Fibroblast of the aortic adventitia (primary cell): ENCODE measurements at regions not wholly inside any gene's neighbourhood (a gene's known extent, or its start where the extent isn't known, plus 50 kb on each side); places are given as distances from the start of the nearest gene placed in this dataset.

ENCODE experiments used
- DNase-seq: peaks from one replicate; pipeline ENCODE4 v3.0.0-alpha.2; 2010; ENCODE audit warnings: low read depth
- H3K4me3 ChIP-seq: 2 replicates; pipeline ENCODE4 v1.5.1; 2011; ENCODE audit warnings: low read depth, mild to moderate bottlenecking, control low read depth, low read length, moderate library complexity
- TF ChIP-seq, protein P1 (sequence below): IDR thresholded peaks from 2 replicates; pipeline ENCODE4 v1.5.1; 2011; ENCODE audit warnings: mild to moderate bottlenecking, low read length, control low read depth, inconsistent platforms; ENCODE audit not compliant: insufficient read depth

DNA sequence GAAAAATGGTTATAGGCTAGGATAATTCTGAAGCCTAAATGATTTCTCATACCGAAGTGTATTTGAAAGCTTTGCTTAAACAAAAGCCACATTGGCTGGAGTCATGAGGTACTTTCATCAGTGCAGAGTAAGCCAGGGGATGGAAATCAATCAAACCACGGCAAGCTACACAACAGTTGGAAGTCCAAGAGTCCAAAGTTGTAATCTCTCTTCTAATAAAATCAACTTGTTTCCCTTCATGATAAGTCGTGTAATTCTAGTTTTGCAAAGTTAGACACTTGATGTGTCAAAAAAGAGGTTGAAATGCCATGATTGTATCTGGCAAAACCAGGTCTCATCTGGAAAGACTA lies 250.5 kb upstream of the VEPH1 start:
- H3K4me3 ChIP-seq, result no peak overlapping the region
- TF ChIP-seq, protein P1, sequence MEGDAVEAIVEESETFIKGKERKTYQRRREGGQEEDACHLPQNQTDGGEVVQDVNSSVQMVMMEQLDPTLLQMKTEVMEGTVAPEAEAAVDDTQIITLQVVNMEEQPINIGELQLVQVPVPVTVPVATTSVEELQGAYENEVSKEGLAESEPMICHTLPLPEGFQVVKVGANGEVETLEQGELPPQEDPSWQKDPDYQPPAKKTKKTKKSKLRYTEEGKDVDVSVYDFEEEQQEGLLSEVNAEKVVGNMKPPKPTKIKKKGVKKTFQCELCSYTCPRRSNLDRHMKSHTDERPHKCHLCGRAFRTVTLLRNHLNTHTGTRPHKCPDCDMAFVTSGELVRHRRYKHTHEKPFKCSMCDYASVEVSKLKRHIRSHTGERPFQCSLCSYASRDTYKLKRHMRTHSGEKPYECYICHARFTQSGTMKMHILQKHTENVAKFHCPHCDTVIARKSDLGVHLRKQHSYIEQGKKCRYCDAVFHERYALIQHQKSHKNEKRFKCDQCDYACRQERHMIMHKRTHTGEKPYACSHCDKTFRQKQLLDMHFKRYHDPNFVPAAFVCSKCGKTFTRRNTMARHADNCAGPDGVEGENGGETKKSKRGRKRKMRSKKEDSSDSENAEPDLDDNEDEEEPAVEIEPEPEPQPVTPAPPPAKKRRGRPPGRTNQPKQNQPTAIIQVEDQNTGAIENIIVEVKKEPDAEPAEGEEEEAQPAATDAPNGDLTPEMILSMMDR, result no peak
- DNase-seq, result no peak

DNA sequence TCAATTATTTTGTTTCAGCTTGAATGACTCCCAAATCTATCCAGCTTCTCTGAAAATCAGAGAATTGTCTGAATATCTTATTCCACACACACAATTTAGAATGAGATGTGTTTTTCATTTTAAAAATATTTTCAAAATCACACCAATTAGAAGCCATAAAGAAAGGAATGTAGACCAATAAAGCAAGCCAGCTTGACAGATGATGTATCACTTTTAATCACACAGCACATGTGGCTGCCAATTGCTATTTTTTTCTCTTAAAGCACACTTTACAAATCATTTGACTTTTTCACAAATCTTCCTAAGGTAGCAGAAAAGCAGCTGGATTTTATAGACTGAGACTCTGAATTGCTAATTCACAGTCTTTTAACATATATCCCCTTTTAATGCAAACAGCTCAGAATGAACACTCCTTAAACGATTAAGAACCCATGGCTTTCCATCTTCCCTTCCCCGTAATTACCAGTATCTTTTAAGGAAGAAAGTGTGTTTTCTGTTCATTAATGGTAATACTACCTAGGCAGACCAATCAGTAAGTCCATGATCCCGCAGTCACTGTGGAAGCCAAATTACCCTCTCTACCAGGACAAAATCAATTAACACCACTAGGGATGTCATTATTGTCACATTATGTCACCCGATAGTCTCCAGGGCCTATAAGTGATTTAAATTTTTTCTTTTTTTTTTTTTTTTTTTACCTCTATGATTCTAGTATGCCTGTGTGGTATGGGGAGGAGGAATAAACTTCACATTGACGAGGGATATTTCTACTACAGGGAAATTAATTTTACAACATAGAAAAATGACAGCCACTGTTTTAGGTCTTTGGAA lies 250.0 kb upstream of the VEPH1 start:
- no peak for DNase-seq
- TF ChIP-seq, protein P1, result no peak
- H3K4me3 ChIP-seq, result no peak overlapping the region

DNA sequence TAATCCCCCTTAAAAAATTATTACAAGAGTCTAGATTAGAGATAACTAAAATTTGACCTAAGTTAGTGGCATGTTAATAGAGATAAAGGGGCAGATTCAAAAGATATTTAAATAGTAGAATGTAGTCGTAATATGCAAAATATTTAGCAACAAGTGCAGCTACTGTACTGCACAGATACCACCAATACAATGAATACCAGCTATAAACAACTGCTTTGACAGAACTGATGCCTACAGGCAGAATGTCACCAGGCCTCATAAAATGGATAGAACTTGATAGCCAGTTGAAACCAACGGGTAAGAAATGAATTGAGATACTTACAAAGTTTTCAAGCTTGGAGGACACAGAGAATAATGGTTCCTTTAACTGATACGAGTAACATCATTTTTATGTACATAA lies 249.3 kb upstream of the VEPH1 start:
- no peak for DNase-seq
- TF ChIP-seq, protein P1, result no peak
- no peak overlapping the region for H3K4me3 ChIP-seq

DNA sequence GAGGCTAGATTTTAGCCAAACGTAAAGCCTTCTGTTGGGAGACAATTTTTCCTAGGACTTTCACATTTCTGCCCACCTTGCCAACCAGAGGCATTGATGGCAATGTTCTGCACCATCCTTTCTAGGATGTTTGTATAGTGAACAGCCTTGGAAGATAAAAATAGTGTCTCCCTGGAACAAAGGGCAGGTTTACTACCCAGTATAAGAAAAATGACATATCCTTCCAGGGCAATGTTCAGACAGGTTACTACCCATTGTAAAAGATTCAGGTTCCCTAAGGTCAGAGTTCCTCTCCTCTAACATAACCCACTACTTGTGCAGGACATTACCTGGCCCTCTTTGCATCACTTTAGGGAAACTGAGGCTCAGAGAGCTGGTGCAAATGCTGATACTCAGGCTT lies 248.2 kb upstream of the VEPH1 start:
- TF ChIP-seq, protein P1, result no peak
- no peak overlapping the region for H3K4me3 ChIP-seq
- no peak for DNase-seq

DNA sequence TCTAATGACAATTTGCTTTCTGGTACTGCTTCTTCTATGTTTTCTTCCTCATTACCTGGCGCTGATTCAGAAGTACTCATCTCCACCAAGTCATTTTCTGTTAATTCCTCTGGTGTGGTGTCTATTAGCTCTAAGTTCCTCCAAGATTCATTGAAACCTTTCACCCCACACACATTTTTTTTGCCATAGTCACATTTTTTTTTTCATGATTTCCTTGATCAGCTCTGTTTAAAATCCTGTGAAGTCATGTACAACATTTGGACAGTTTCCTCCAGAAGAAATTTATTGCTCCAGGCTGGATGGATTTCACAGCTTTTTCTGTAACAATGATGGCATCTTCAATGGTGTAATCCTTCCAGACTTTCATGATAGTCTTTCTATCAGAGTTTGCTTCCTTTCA lies 243.2 kb upstream of the VEPH1 start:
- TF ChIP-seq, protein P1, result no peak
- DNase-seq, result no peak

DNA sequence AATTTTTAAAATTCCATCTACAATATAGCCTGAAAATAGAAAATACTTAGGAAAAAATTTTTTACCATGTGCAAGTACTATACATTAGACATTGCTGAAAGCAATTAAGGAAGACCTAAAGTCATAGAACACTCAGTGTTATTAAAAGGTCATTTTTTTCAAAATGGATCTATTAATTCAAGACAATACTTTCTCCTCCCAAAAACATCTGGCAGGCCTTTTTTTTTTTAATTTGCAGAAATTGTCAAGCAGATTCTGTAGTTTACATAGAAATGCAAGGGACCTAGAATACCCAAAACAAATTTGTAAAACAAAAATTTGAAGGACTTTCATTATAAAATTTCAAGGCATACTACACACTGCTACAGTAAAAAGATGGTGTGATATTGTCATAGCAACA lies 238.4 kb upstream of the VEPH1 start:
- TF ChIP-seq, protein P1, result no peak
- no peak overlapping the region for H3K4me3 ChIP-seq
- DNase-seq, result no peak

More for the DNA sequence above, 243.2 kb upstream of the VEPH1 start:
- no peak overlapping the region for H3K4me3 ChIP-seq

DNA sequence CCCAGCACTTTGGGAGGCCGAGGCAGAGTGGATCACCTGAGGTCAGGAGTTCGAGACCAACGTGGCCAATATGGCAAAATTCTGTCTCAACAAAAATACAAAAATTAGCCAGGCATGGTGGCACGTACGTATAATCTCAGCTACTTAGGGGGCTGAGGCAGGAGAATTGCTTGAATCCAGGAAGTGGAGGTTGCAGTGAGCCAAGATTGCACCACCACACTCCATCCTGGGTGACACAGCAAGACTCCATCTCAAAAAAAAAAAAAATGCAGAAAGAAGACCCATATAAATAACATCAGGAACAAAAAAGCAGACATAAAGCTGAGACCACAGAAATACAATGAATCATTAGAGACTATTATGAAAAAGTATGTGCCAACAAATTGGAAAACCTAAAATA lies 235.2 kb upstream of the VEPH1 start:
- H3K4me3 ChIP-seq, result no peak overlapping the region
- DNase-seq, result no peak
- TF ChIP-seq, protein P1, result no peak
